ENCODE measurements at regions not wholly inside any gene's neighbourhood (a gene's known extent, or its start where the extent isn't known, plus 50 kb on each side); places are given as distances from the start of the nearest gene placed in this dataset.

GRCh38 chr20:10761786-10762185, 88.0 kb upstream of the JAG1 start:
- Histone ChIP-seq H3K4me3 (IDR thresholded peaks at IDR 0.05; ENCODE audit: insufficient read depth, low read depth, low read length) (no peak overlapping the region), H3K27ac (no peak overlapping the region), H3K79me2 (ENCODE audit: insufficient read depth, low read depth) (no peaks in the 10 kb centered on the region), H3K27me3 (ENCODE audit: insufficient read depth, low read depth) (no peaks in the 10 kb centered on the region), H3K9ac (no peak overlapping the region), H2AFZ (ENCODE audit: low read depth) (no peak overlapping the region), H3K4me1 (ENCODE audit: low read depth, poor library complexity, severe bottlenecking) (no peaks in the 10 kb centered on the region), H3K4me2 (no peak overlapping the region), H4K20me1 (ENCODE audit: insufficient read depth) (no peaks in the 10 kb centered on the region), H3K36me3 (ENCODE audit: insufficient read depth) (no peaks in the 10 kb centered on the region)
- no peak for TF ChIP-seq CTCF (conservative IDR thresholded peaks at IDR 0.05; ENCODE audit: low read depth, low read length)

GRCh38 chr20:10762216-10762615, 88.4 kb upstream of the JAG1 start:
- no peaks in the 10 kb centered on the region for H3K79me2 ChIP-seq (ENCODE audit: insufficient read depth, low read depth)
- no peak overlapping the region for H3K9ac ChIP-seq

GRCh38 chr20:10763112-10763511, 89.3 kb upstream of the JAG1 start:
- H3K36me3 ChIP-seq (ENCODE audit: insufficient read depth): no peaks in the 10 kb centered on the region
- H3K79me2 ChIP-seq (ENCODE audit: insufficient read depth, low read depth): no peaks in the 10 kb centered on the region
- H2AFZ ChIP-seq (ENCODE audit: low read depth): no peak overlapping the region
- no peak for TF ChIP-seq CTCF (conservative IDR thresholded peaks at IDR 0.05; ENCODE audit: low read depth, low read length)
- H3K4me1 ChIP-seq (ENCODE audit: low read depth, poor library complexity, severe bottlenecking): no peaks in the 10 kb centered on the region
- no peak overlapping the region for H3K4me2 ChIP-seq
- H3K27me3 ChIP-seq (ENCODE audit: insufficient read depth, low read depth): no peaks in the 10 kb centered on the region
- no peak overlapping the region for H3K9ac ChIP-seq
- H3K4me3 ChIP-seq (IDR thresholded peaks at IDR 0.05; ENCODE audit: insufficient read depth, low read depth, low read length): no peak overlapping the region
- no peak overlapping the region for H3K27ac ChIP-seq
- no peaks in the 10 kb centered on the region for H4K20me1 ChIP-seq (ENCODE audit: insufficient read depth)

More at GRCh38 chr20:10762216-10762615, 88.4 kb upstream of the JAG1 start:
- no peak overlapping the region for H3K27ac ChIP-seq
- no peaks in the 10 kb centered on the region for H3K36me3 ChIP-seq (ENCODE audit: insufficient read depth)
- H4K20me1 ChIP-seq (ENCODE audit: insufficient read depth): no peaks in the 10 kb centered on the region
- H2AFZ ChIP-seq (ENCODE audit: low read depth): no peak overlapping the region
- no peak overlapping the region for H3K4me3 ChIP-seq (IDR thresholded peaks at IDR 0.05; ENCODE audit: insufficient read depth, low read depth, low read length)
- no peak for TF ChIP-seq CTCF (conservative IDR thresholded peaks at IDR 0.05; ENCODE audit: low read depth, low read length)
- H3K4me2 ChIP-seq: no peak overlapping the region
- no peaks in the 10 kb centered on the region for H3K4me1 ChIP-seq (ENCODE audit: low read depth, poor library complexity, severe bottlenecking)
- H3K27me3 ChIP-seq (ENCODE audit: insufficient read depth, low read depth): no peaks in the 10 kb centered on the region

GRCh38 chr20:10769700-10770099, 95.9 kb upstream of the JAG1 start:
- no peak for TF ChIP-seq CTCF (conservative IDR thresholded peaks at IDR 0.05; ENCODE audit: low read depth, low read length)
- no peak overlapping the region for H3K27ac ChIP-seq

More at GRCh38 chr20:10769700-10770099, 95.9 kb upstream of the JAG1 start:
- Histone ChIP-seq H3K36me3 (ENCODE audit: insufficient read depth) (no peaks in the 10 kb centered on the region), H4K20me1 (ENCODE audit: insufficient read depth) (no peaks in the 10 kb centered on the region), H3K4me1 (ENCODE audit: low read depth, poor library complexity, severe bottlenecking) (no peaks in the 10 kb centered on the region), H2AFZ (ENCODE audit: low read depth) (no peak overlapping the region), H3K9ac (no peak overlapping the region), H3K4me3 (IDR thresholded peaks at IDR 0.05; ENCODE audit: insufficient read depth, low read depth, low read length) (no peak overlapping the region), H3K79me2 (ENCODE audit: insufficient read depth, low read depth) (no peaks in the 10 kb centered on the region), H3K4me2 (no peak overlapping the region), H3K27me3 (ENCODE audit: insufficient read depth, low read depth) (no peaks in the 10 kb centered on the region)

Measured in KMS-11 (cell line).